GM12891 (cell line): ENCODE measurements at regions not wholly inside any gene's neighbourhood (a gene's known extent, or its start where the extent isn't known, plus 50 kb on each side); places are given as distances from the start of the nearest gene placed in this dataset.
"Not testable (repeated sequence)": the region's sequence is repeated elsewhere in the genome, so short reads cannot be mapped to it uniquely, and the experiment has no call there.

Source experiments
- DNase-seq: peaks from one replicate; pipeline ENCODE4 v3.0.0; 2011; ENCODE audit warnings: low spot score; ENCODE audit not compliant: insufficient read length
- FAIRE-seq: peaks from 2 replicates; lab custom pipeline; 2011; peaks lifted over from hg19 to GRCh38; lab: Jason Lieb, UNC
- PAX5 ChIP-seq: IDR thresholded peaks from 2 replicates; pipeline ENCODE4 v1.6.1; 2011; ENCODE audit warnings: low read length, moderate library complexity, mild to moderate bottlenecking; ENCODE audit not compliant: insufficient read depth, severe bottlenecking
- POLR2A ChIP-seq: IDR thresholded peaks from 2 replicates; pipeline ENCODE4 v1.6.1; 2011; ENCODE audit warnings: low read depth, low read length, control low read depth
- POLR2AphosphoS5 ChIP-seq: IDR thresholded peaks from 2 replicates; pipeline ENCODE4 v1.6.1; 2011; ENCODE audit warnings: low read depth, low read length, control low read depth
- POU2F2 ChIP-seq: IDR thresholded peaks from 2 replicates; pipeline ENCODE4 v1.6.1; 2011; ENCODE audit warnings: low read depth, mild to moderate bottlenecking, control low read depth, low read length, moderate library complexity
- SPI1 ChIP-seq: IDR thresholded peaks from 2 replicates; pipeline ENCODE4 v1.6.1; 2011; ENCODE audit warnings: low read depth, low read length, control low read depth
- TAF1 ChIP-seq: IDR thresholded peaks from 2 replicates; pipeline ENCODE4 v1.6.1; 2011; ENCODE audit warnings: low read depth, low read length, control low read depth

GRCh38 chr4:186858355-186858754 is 134.7 kb upstream of the FAT1 start:
- no peak for TF ChIP-seq POLR2AphosphoS5
- no peak for TF ChIP-seq SPI1
- no peak for TF ChIP-seq TAF1
- TF ChIP-seq PAX5 = no peak
- no peak for TF ChIP-seq POU2F2
- TF ChIP-seq POLR2A = no peak
- no peak for FAIRE-seq
- no peak for DNase-seq

GRCh38 chr4:186859420-186859819 is 135.8 kb upstream of the FAT1 start:
- TF ChIP-seq POU2F2 (no peak), PAX5 (no peak), TAF1 (no peak), POLR2A (no peak), POLR2AphosphoS5 (no peak), SPI1 (no peak)
- FAIRE-seq = no peak
- no peak for DNase-seq

- no peak for TF ChIP-seq POU2F2
- no peak for TF ChIP-seq SPI1
- no peak for TF ChIP-seq TAF1
- no peak for TF ChIP-seq PAX5
- TF ChIP-seq POLR2A = no peak
- TF ChIP-seq POLR2AphosphoS5 = no peak
- no peak for FAIRE-seq
- DNase-seq = no peak
Measured at GRCh38 chr4:186861317-186861716, 137.7 kb upstream of the FAT1 start.

GRCh38 chr4:186871856-186872255 is 148.2 kb upstream of the FAT1 start:
- no peak for DNase-seq
- TF ChIP-seq POLR2AphosphoS5 (no peak), POLR2A (no peak), TAF1 (no peak), POU2F2 (no peak), SPI1 (no peak), PAX5 (no peak)
- no peak for FAIRE-seq

- DNase-seq, FAIRE-seq: not testable (repeated sequence)
Measured at GRCh38 chr4:186873095-186873494, 149.4 kb upstream of the FAT1 start.

GRCh38 chr4:186875476-186875875 is 151.8 kb upstream of the FAT1 start:
- FAIRE-seq (no peak), DNase-seq (no peak)
- TF ChIP-seq TAF1 (no peak), POLR2A (no peak), POLR2AphosphoS5 (no peak), POU2F2 (no peak), PAX5 (no peak), SPI1 (no peak)

- FAIRE-seq (no peak), DNase-seq (no peak)
- no peak for TF ChIP-seq PAX5
- no peak for TF ChIP-seq TAF1
- TF ChIP-seq SPI1 = no peak
- TF ChIP-seq POLR2A = no peak
- no peak for TF ChIP-seq POU2F2
- TF ChIP-seq POLR2AphosphoS5 = no peak
Measured at GRCh38 chr4:186876961-186877626, 153.4 kb upstream of the FAT1 start.

- TF ChIP-seq PAX5 = no peak
- TF ChIP-seq POLR2A = no peak
- no peak for FAIRE-seq
- no peak for DNase-seq
Measured at GRCh38 chr4:186878203-186878776, 154.6 kb upstream of the FAT1 start.

- DNase-seq = no peak
- FAIRE-seq = no peak
- TF ChIP-seq SPI1 = no peak
- TF ChIP-seq TAF1 = no peak
- no peak for TF ChIP-seq POLR2AphosphoS5
- TF ChIP-seq PAX5 = no peak
- no peak for TF ChIP-seq POLR2A
- no peak for TF ChIP-seq POU2F2
Measured at GRCh38 chr4:186881521-186882220, 158.0 kb upstream of the FAT1 start.

- FAIRE-seq (no peak), DNase-seq (no peak)
- no peak for TF ChIP-seq PAX5
- no peak for TF ChIP-seq SPI1
- TF ChIP-seq POLR2A = no peak
- TF ChIP-seq TAF1 = no peak
- no peak for TF ChIP-seq POLR2AphosphoS5
- no peak for TF ChIP-seq POU2F2
Measured at GRCh38 chr4:186882293-186882692, 158.6 kb upstream of the FAT1 start.

- TF ChIP-seq POLR2AphosphoS5 = no peak
- no peak for TF ChIP-seq POLR2A
- TF ChIP-seq TAF1 = no peak
- no peak for TF ChIP-seq POU2F2
- no peak for TF ChIP-seq SPI1
- no peak for TF ChIP-seq PAX5
- FAIRE-seq = no peak
Measured at GRCh38 chr4:186885289-186885688, 161.6 kb upstream of the FAT1 start.

More at GRCh38 chr4:186885289-186885688, 161.6 kb upstream of the FAT1 start:
- DNase-seq = no peak
